Loucy (cell line): ENCODE measurements at regions not wholly inside any gene's neighbourhood (a gene's known extent, or its start where the extent isn't known, plus 50 kb on each side); places are given as distances from the start of the nearest gene placed in this dataset.

Experiments
- H2AFZ ChIP-seq: fragments of 200-600 bp; sonication (generic); 2 replicates; pipeline ENCODE4 v1.6.0; 2016; ENCODE audit warnings: antibody characterized with exemption, mild to moderate bottlenecking, low read length, moderate library complexity
- H3F3A ChIP-seq: fragments of 200-600 bp; 2 replicates; pipeline ENCODE4 v1.6.0; 2016; ENCODE audit warnings: antibody characterized with exemption, low read depth, mild to moderate bottlenecking
- H3K27me3 ChIP-seq: fragments of 200-600 bp; sonication (generic); 2 replicates; pipeline ENCODE4 v1.6.1; 2014; ENCODE audit warnings: low read length, mild to moderate bottlenecking; ENCODE audit not compliant: insufficient read depth, poor library complexity, severe bottlenecking
- H3K36me3 ChIP-seq: fragments of 200-600 bp; sonication (generic); 2 replicates; pipeline ENCODE4 v1.6.1; 2016; ENCODE audit warnings: low read length; ENCODE audit not compliant: insufficient read depth
- H3K4me1 ChIP-seq: fragments of 200-600 bp; sonication (generic); 2 replicates; pipeline ENCODE4 v1.5.1; 2014; ENCODE audit warnings: low read length, mild to moderate bottlenecking; ENCODE audit not compliant: insufficient read depth, poor library complexity, severe bottlenecking
- H3K4me2 ChIP-seq: fragments of 200-600 bp; sonication (generic); 2 replicates; pipeline ENCODE4 v1.6.0; 2014; ENCODE audit warnings: antibody characterized with exemption, low read length, low read depth, mild to moderate bottlenecking; ENCODE audit not compliant: poor library complexity, severe bottlenecking
- H3K4me3 ChIP-seq: fragments of 200-600 bp; sonication (generic); 2 replicates; pipeline ENCODE4 v1.5.1; 2014; ENCODE audit warnings: low read length, mild to moderate bottlenecking, mixed read lengths; ENCODE audit not compliant: poor library complexity, severe bottlenecking
- H3K79me2 ChIP-seq: fragments of 200-600 bp; sonication (generic); 2 replicates; pipeline ENCODE4 v1.6.1; 2014; ENCODE audit warnings: low read length; ENCODE audit not compliant: insufficient read depth
- H3K9ac ChIP-seq: fragments of 200-600 bp; sonication (generic); 2 replicates; pipeline ENCODE4 v1.6.0; 2014; ENCODE audit warnings: mild to moderate bottlenecking, low read depth, low read length, moderate library complexity; ENCODE audit not compliant: poor library complexity, severe bottlenecking
- H3K9me2 ChIP-seq: fragments of 200-600 bp; sonication (generic); replicated peaks from 2 replicates; pipeline ENCODE4 v1.6.1; 2016; ENCODE audit warnings: low read depth, low read length, mixed read lengths
- H3K9me3 ChIP-seq: fragments of 200-600 bp; sonication (generic); 2 replicates; pipeline ENCODE4 v1.6.1; 2014; ENCODE audit warnings: mild to moderate bottlenecking, antibody characterized with exemption, low read length, low read depth; ENCODE audit not compliant: insufficient read depth
- H4K20me1 ChIP-seq: fragments of 200-600 bp; sonication (generic); 2 replicates; pipeline ENCODE4 v1.6.0; 2014; ENCODE audit warnings: antibody characterized with exemption, low read length, mild to moderate bottlenecking; ENCODE audit not compliant: insufficient read depth, poor library complexity, severe bottlenecking
- EZH2phosphoT487 ChIP-seq: fragments of 200-600 bp; IDR thresholded peaks from 2 replicates; pipeline ENCODE4 v1.6.1; 2018; ENCODE audit warnings: antibody characterized with exemption, mild to moderate bottlenecking, moderate library complexity, borderline replicate concordance
- TF ChIP-seq, protein P1 (sequence below): fragments of 200-600 bp; sonication (generic); conservative IDR thresholded peaks from 2 replicates; pipeline ENCODE4 v1.5.1; 2014; ENCODE audit warnings: mild to moderate bottlenecking, antibody characterized with exemption, low read length

DNA sequence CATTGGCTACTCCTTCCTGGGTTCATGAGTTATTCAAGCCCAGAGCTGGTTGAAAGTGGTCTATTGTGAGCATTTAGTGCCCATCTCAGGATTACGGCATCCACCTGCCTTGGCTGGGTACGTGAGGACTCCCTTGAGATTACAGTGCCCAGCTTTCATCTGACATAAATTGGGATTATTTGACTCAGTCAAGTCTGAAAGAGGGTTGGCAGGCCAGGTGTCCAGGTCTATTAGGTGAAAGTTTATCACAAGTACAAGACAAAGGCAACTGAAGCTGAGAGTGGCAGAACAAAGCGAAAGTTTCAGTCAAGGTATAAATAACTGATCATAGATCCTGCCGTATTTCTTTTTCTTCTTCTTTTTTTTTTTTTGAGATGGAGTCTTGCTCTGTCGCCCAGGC, 84.6 kb upstream of the ATF7IP start:
- Histone ChIP-seq H3K9me3 (no peaks in the 10 kb centered on the region), H2AFZ (no peak overlapping the region), H3K4me1 (peaks cover 5% of the 10 kb centered on the region), H4K20me1 (no peaks in the 10 kb centered on the region), H3K9me2 (no peaks in the 10 kb centered on the region), H3K36me3 (no peaks in the 10 kb centered on the region), H3K4me2 (no peak overlapping the region), H3K27me3 (no peaks in the 10 kb centered on the region), H3K9ac (no peak overlapping the region), H3F3A (no peaks in the 10 kb centered on the region), H3K79me2 (no peaks in the 10 kb centered on the region), H3K4me3 (no peak overlapping the region)
- no peak for TF ChIP-seq EZH2phosphoT487
- TF ChIP-seq, protein P1, sequence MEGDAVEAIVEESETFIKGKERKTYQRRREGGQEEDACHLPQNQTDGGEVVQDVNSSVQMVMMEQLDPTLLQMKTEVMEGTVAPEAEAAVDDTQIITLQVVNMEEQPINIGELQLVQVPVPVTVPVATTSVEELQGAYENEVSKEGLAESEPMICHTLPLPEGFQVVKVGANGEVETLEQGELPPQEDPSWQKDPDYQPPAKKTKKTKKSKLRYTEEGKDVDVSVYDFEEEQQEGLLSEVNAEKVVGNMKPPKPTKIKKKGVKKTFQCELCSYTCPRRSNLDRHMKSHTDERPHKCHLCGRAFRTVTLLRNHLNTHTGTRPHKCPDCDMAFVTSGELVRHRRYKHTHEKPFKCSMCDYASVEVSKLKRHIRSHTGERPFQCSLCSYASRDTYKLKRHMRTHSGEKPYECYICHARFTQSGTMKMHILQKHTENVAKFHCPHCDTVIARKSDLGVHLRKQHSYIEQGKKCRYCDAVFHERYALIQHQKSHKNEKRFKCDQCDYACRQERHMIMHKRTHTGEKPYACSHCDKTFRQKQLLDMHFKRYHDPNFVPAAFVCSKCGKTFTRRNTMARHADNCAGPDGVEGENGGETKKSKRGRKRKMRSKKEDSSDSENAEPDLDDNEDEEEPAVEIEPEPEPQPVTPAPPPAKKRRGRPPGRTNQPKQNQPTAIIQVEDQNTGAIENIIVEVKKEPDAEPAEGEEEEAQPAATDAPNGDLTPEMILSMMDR = no peak

DNA sequence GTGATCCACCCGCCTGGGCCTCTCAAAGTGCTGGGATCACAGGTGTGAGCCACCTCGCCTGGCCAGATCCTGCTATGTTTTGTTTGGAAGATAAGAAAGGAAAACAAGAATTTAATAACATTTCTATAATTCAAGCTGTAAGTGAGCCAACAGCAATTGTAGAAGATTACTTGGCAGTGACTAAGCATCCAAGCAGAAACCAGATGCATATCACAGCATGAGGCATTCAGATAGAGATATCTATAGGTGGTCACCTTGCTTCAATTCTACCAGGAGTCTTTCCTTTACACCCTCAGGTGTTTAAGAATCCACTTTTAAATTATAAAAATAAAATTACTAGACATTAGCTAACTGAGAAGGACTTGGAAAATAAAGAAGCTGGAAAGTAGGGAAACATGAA, 83.9 kb upstream of the ATF7IP start:
- Histone ChIP-seq H2AFZ (no peak overlapping the region), H3K9me2 (no peaks in the 10 kb centered on the region), H3K9ac (no peak overlapping the region), H3K4me2 (no peak overlapping the region), H3K36me3 (no peaks in the 10 kb centered on the region), H3F3A (no peaks in the 10 kb centered on the region), H3K9me3 (no peaks in the 10 kb centered on the region), H3K4me3 (no peak overlapping the region), H3K4me1 (peaks cover 5% of the 10 kb centered on the region), H3K27me3 (no peaks in the 10 kb centered on the region), H3K79me2 (no peaks in the 10 kb centered on the region), H4K20me1 (no peaks in the 10 kb centered on the region)
- TF ChIP-seq, protein P1 = no peak
- TF ChIP-seq EZH2phosphoT487 = no peak

DNA sequence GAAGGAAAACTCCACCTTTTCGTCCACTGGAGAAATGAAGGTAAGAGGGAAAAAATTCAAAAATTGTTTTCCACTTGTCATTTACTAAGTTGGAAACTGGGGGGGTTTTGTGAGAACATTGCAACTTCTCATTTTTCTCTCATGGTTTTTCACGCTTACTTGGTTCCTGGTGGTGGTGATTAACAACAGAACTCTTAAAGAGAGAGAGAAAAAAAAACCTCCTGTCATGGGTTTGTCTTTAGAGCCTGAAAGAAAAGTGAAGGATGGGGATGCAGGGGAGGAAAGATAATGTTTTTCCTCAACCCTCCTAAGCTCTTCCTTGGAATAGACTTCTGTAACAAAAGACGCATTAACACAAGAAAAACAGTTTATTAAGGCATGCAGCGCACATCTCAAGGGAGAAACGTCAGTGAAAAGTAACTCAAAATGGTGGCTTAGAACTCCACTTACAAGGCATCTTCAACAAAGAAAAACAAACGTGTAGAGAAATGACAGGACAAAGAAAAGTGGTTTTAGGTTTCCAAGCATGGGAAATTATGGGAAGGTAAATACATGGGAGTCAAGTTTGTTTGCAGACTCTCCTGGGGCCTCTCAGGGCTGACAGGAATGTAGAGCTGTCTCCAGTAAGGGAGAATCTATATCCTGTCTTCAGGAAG, 81.9 kb upstream of the ATF7IP start:
- H3K27me3 ChIP-seq = no peaks in the 10 kb centered on the region
- no peaks in the 10 kb centered on the region for H3K9me2 ChIP-seq
- H3K4me2 ChIP-seq = no peak overlapping the region
- H4K20me1 ChIP-seq = no peaks in the 10 kb centered on the region
- no peaks in the 10 kb centered on the region for H3K36me3 ChIP-seq
- no peaks in the 10 kb centered on the region for H3K79me2 ChIP-seq
- H3K9ac ChIP-seq = no peak overlapping the region
- TF ChIP-seq EZH2phosphoT487 = no peak
- TF ChIP-seq, protein P1 = no peak
- no peaks in the 10 kb centered on the region for H3K9me3 ChIP-seq
- no peaks in the 10 kb centered on the region for H3F3A ChIP-seq
- H3K4me3 ChIP-seq = no peak overlapping the region
- no peak overlapping the region for H2AFZ ChIP-seq
- H3K4me1 ChIP-seq = no peaks in the 10 kb centered on the region
